Left lung (tissue), 4 donors: ENCODE measurements at regions not wholly inside any gene's neighbourhood (a gene's known extent, or its start where the extent isn't known, plus 50 kb on each side); places are given as distances from the start of the nearest gene placed in this dataset.
"Not testable (repeated sequence)": the region's sequence is repeated elsewhere in the genome, so short reads cannot be mapped to it uniquely, and the experiment has no call there.

ENCODE experiments used
- ATAC-seq: fragments of 200-7000 bp; cut with Tn5 transposase; one replicate; pipeline ENCODE4 v1.9.1; 2020; ENCODE audit warnings: moderate library complexity
- DNase-seq, 4 donors: peaks; one replicate each; pipeline ENCODE4 v3.0.0-alpha.2; 2013 to 2020
- H3K27ac ChIP-seq, 2 donors: fragments of 200-600 bp; sonication (generic) in 1 of 2; one replicate each; pipeline versions ENCODE4 v1.5.0 to v1.8.0; 2020 to 2021
- H3K27me3 ChIP-seq, 2 donors: fragments of 200-600 bp; sonication (generic) in 1 of 2; one replicate each; pipeline versions ENCODE4 v1.5.0 to v1.8.0; 2020 to 2021
- H3K36me3 ChIP-seq, 2 donors: fragments of 200-600 bp; sonication (generic) in 1 of 2; one replicate each; pipeline versions ENCODE4 v1.5.0 to v1.8.0; 2020 to 2021
- H3K4me1 ChIP-seq, 2 donors: fragments of 200-600 bp; one replicate each; pipeline ENCODE4 v1.8.0; 2021
- H3K4me3 ChIP-seq, 2 donors: fragments of 200-600 bp; sonication (generic) in 1 of 2; one replicate each; pipeline versions ENCODE4 v1.5.0 to v1.8.0; 2020 to 2021; ENCODE audit warnings: mild to moderate bottlenecking in 1 of 2
- H3K9me3 ChIP-seq, 2 donors: fragments of 200-600 bp; sonication (generic) in 1 of 2; one replicate each; pipeline versions ENCODE4 v1.5.0 to v1.8.0; 2020 to 2021
- intact Hi-C, 2 donors: fragments of 100-400 bp; cut with DNase I; formaldehyde crosslinking; loops; one replicate each; pipeline versions ENCODE4 v1.11.2 to v1.14.2; 2022
- donor health status: DM: no; HTN: yes; CAD: no.
- donor health status: DM: no; HTN: no; CAD: no.

- DNase-seq, H3K36me3 ChIP-seq, ATAC-seq, H3K27ac ChIP-seq, intact Hi-C loops, H3K9me3 ChIP-seq, H3K4me3 ChIP-seq, H3K4me1 ChIP-seq: not testable (repeated sequence)
- H3K27me3 ChIP-seq = peaks cover 0 to 16% of the 10 kb centered on the region in 2 donors
These were observed 199.4 kb downstream of the BANP start for GRCh38 chr16:88150456-88151128.

GRCh38 chr16:88151129-88151499 lies 199.9 kb downstream of the BANP start:
- peak in 3 of 4 donors; percentile 56 to 76 (median 62) for DNase-seq
- H3K4me1 ChIP-seq, H3K9me3 ChIP-seq, intact Hi-C loops, H3K4me3 ChIP-seq, H3K36me3 ChIP-seq, H3K27ac ChIP-seq: not testable (repeated sequence)
- ATAC-seq = peak; percentile 61
- peaks cover 0 to 16% of the 10 kb centered on the region in 2 donors for H3K27me3 ChIP-seq

GRCh38 chr16:88151859-88152843 lies 200.9 kb downstream of the BANP start:
- H3K9me3 ChIP-seq, H3K27ac ChIP-seq, H3K4me3 ChIP-seq, intact Hi-C loops, H3K36me3 ChIP-seq, H3K4me1 ChIP-seq: not testable (repeated sequence)
- DNase-seq (peak in 2 of 4 donors; percentile 65 to 70), ATAC-seq (peak; percentile 41)
- peaks cover 0 to 16% of the 10 kb centered on the region in 2 donors for H3K27me3 ChIP-seq

GRCh38 chr16:88152879-88153278 lies 201.6 kb downstream of the BANP start:
- H3K9me3 ChIP-seq, H3K4me3 ChIP-seq, H3K4me1 ChIP-seq, H3K27ac ChIP-seq, H3K36me3 ChIP-seq, intact Hi-C loops, DNase-seq: not testable (repeated sequence)
- H3K27me3 ChIP-seq = peaks cover 0 to 10% of the 10 kb centered on the region in 2 donors
- peak; percentile 8 for ATAC-seq

- intact Hi-C loops, H3K4me1 ChIP-seq, H3K9me3 ChIP-seq, H3K4me3 ChIP-seq, ATAC-seq, H3K27ac ChIP-seq, H3K36me3 ChIP-seq: not testable (repeated sequence)
- DNase-seq = peak in 1 of 4 donors; percentile 36
- H3K27me3 ChIP-seq = peaks cover 0 to 10% of the 10 kb centered on the region in 2 donors
These were observed 202.3 kb downstream of the BANP start for GRCh38 chr16:88153516-88153915.

- H3K4me1 ChIP-seq, H3K27ac ChIP-seq, H3K4me3 ChIP-seq, H3K9me3 ChIP-seq, ATAC-seq, H3K36me3 ChIP-seq, intact Hi-C loops, DNase-seq: not testable (repeated sequence)
- peaks cover 0 to 10% of the 10 kb centered on the region in 2 donors for H3K27me3 ChIP-seq
These were observed 203.7 kb downstream of the BANP start for GRCh38 chr16:88154886-88155285.

GRCh38 chr16:88155681-88156080 lies 204.4 kb downstream of the BANP start:
- ATAC-seq, H3K27ac ChIP-seq, H3K4me1 ChIP-seq, intact Hi-C loops, H3K36me3 ChIP-seq, DNase-seq, H3K9me3 ChIP-seq, H3K4me3 ChIP-seq: not testable (repeated sequence)
- H3K27me3 ChIP-seq = peaks cover 0 to 10% of the 10 kb centered on the region in 2 donors

GRCh38 chr16:88156640-88157283 lies 205.5 kb downstream of the BANP start:
- H3K27me3 ChIP-seq, H3K36me3 ChIP-seq, H3K4me1 ChIP-seq, intact Hi-C loops, H3K4me3 ChIP-seq, ATAC-seq, H3K9me3 ChIP-seq, H3K27ac ChIP-seq, DNase-seq: not testable (repeated sequence)

GRCh38 chr16:88157686-88158085 lies 206.5 kb downstream of the BANP start:
- H3K36me3 ChIP-seq, H3K9me3 ChIP-seq, H3K27me3 ChIP-seq, DNase-seq, intact Hi-C loops, H3K4me1 ChIP-seq, H3K4me3 ChIP-seq, H3K27ac ChIP-seq, ATAC-seq: not testable (repeated sequence)

GRCh38 chr16:88158256-88159045 lies 207.2 kb downstream of the BANP start:
- H3K36me3 ChIP-seq, ATAC-seq, H3K27ac ChIP-seq, H3K27me3 ChIP-seq, H3K4me1 ChIP-seq, H3K4me3 ChIP-seq, intact Hi-C loops, DNase-seq, H3K9me3 ChIP-seq: not testable (repeated sequence)

GRCh38 chr16:88159046-88159896 lies 208.0 kb downstream of the BANP start:
- H3K36me3 ChIP-seq, H3K4me3 ChIP-seq, H3K9me3 ChIP-seq, H3K27ac ChIP-seq, intact Hi-C loops, H3K4me1 ChIP-seq, DNase-seq, H3K27me3 ChIP-seq, ATAC-seq: not testable (repeated sequence)
